SJSA1 (cell line): ENCODE measurements at regions not wholly inside any gene's neighbourhood (a gene's known extent, or its start where the extent isn't known, plus 50 kb on each side); places are given as distances from the start of the nearest gene placed in this dataset.

Experiments used
- DNase-seq, 2 experiments: peaks; one replicate each; pipeline ENCODE4 v3.0.0-alpha.2; 2015 to 2020; ENCODE audit warnings: low spot score in 2 of 2, low read depth in 1 of 2
- H3K27ac ChIP-seq: fragments of 250-450 bp; sonication (Bioruptor Pico); 2 replicates; pipeline ENCODE4 v1.5.1; 2020; ENCODE audit warnings: mild to moderate bottlenecking, moderate library complexity
- H3K27me3 ChIP-seq: fragments of 250-450 bp; sonication (Bioruptor Pico); replicated peaks from 2 replicates; pipeline ENCODE4 v1.5.1; 2020; ENCODE audit warnings: mild to moderate bottlenecking, moderate library complexity
- H3K36me3 ChIP-seq: fragments of 250-450 bp; sonication (Bioruptor Pico); 2 replicates; pipeline ENCODE4 v1.5.1; 2020; ENCODE audit warnings: mild to moderate bottlenecking
- H3K4me1 ChIP-seq: fragments of 250-450 bp; sonication (Bioruptor Pico); replicated peaks from 2 replicates; pipeline ENCODE4 v1.6.1; 2021; ENCODE audit warnings: mild to moderate bottlenecking
- H3K4me3 ChIP-seq: fragments of 250-450 bp; sonication (Bioruptor Pico); 2 replicates; pipeline ENCODE4 v1.5.1; 2020; ENCODE audit warnings: mild to moderate bottlenecking
- H3K9me3 ChIP-seq: fragments of 250-450 bp; sonication (Bioruptor Pico); replicated peaks from 2 replicates; pipeline ENCODE4 v1.5.1; 2020; ENCODE audit warnings: mild to moderate bottlenecking

- no peak for DNase-seq
These were observed 1136.0 kb downstream of the PCDH17 start for GRCh38 chr13:58767566-58767965.

DNA sequence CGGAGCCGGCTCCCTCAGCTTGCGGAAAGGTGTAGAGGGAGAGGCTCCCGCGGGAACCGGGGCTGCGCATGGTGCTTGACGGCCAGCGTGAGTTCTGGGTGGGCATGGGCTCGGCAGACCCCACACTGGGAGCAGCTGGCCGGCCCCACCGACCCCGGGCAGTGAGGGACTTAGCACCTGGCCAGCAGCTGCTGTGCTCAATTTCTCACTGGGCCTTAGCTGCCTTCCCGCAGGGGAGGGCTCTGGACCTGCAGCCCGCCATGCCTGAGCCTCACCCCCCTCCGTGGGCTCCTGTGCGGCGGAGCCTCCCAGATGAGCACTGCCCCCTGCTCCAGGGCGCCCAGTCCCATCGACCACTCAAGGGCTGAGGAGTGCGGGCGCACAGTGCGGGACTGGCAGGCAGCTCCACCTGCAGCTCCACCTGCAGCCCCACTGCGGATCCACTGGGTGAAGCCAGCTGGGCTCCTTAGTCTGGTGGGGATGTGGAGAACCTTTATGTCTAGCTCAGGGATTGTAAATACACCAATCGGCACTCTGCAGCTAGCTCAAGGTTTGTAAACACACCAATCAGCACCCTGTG, 1141.8 kb downstream of the PCDH17 start:
- H3K4me3 ChIP-seq, result no peak overlapping the region
- no peaks in the 10 kb centered on the region for H3K9me3 ChIP-seq
- H3K27ac ChIP-seq, result no peak overlapping the region
- H3K4me1 ChIP-seq, result no peaks in the 10 kb centered on the region
- DNase-seq, result no peak
- no peaks in the 10 kb centered on the region for H3K27me3 ChIP-seq
- no peaks in the 10 kb centered on the region for H3K36me3 ChIP-seq

More at GRCh38 chr13:58767566-58767965, 1136.0 kb downstream of the PCDH17 start:
- Histone ChIP-seq H3K4me1 (no peaks in the 10 kb centered on the region), H3K4me3 (no peak overlapping the region), H3K27me3 (no peaks in the 10 kb centered on the region), H3K36me3 (no peaks in the 10 kb centered on the region), H3K9me3 (no peaks in the 10 kb centered on the region), H3K27ac (no peak overlapping the region)

DNA sequence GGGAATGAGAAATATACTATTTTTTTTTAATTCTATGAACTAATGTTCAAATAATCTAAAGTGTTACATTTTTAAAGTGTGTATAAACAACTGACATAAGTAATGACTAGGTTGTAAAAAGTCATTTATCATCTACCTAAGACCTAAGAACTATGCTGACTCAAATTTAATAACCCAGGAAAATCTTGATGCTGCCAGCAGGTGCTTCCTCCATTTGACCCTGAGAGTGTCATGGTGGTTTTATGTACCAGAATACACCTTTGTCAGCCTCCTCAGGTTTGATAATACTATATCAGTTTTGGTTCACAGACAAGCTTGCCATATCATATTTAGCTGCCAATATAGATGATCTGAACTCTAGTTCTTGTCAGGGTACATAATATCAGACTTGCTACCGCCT, 1151.2 kb downstream of the PCDH17 start:
- Histone ChIP-seq H3K9me3 (no peaks in the 10 kb centered on the region), H3K36me3 (no peaks in the 10 kb centered on the region), H3K27ac (no peak overlapping the region), H3K27me3 (no peaks in the 10 kb centered on the region), H3K4me3 (no peak overlapping the region), H3K4me1 (no peaks in the 10 kb centered on the region)
- no peak for DNase-seq

DNA sequence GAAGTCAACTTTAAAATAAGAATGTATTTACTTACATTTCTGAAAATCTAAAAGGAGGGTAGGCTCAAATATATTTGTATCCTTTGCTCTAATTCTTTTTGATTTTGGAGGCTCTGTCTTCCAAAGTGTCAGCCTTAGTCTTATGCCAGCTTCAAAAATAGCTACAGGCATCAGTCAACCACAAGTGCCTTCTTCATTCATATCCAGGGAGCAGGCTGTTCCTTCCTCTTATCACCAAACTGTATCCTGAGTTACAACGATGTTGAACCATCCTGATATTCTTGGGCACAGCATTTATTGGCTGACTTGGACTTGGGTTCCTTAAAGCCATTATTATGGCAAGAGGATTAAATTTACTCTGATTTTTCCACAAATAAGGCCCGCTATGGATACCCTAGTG, 1161.3 kb downstream of the PCDH17 start:
- no peak for DNase-seq
- Histone ChIP-seq H3K4me1 (no peaks in the 10 kb centered on the region), H3K27me3 (no peaks in the 10 kb centered on the region), H3K36me3 (no peaks in the 10 kb centered on the region), H3K9me3 (no peaks in the 10 kb centered on the region), H3K27ac (no peak overlapping the region), H3K4me3 (no peak overlapping the region)

- H3K36me3 ChIP-seq, result no peaks in the 10 kb centered on the region
These were observed 1164.2 kb downstream of the PCDH17 start for GRCh38 chr13:58795715-58796114.

GRCh38 chr13:58804832-58805231, 1173.3 kb downstream of the PCDH17 start:
- H3K9me3 ChIP-seq, result no peaks in the 10 kb centered on the region

More at GRCh38 chr13:58795715-58796114, 1164.2 kb downstream of the PCDH17 start:
- Histone ChIP-seq H3K27me3 (no peaks in the 10 kb centered on the region), H3K9me3 (no peaks in the 10 kb centered on the region), H3K27ac (no peak overlapping the region), H3K4me3 (no peak overlapping the region), H3K4me1 (no peaks in the 10 kb centered on the region)
- DNase-seq, result no peak

GRCh38 chr13:58806401-58806800, 1174.9 kb downstream of the PCDH17 start:
- Histone ChIP-seq H3K27me3 (no peaks in the 10 kb centered on the region), H3K27ac (no peak overlapping the region), H3K4me3 (no peak overlapping the region), H3K36me3 (no peaks in the 10 kb centered on the region), H3K4me1 (no peaks in the 10 kb centered on the region), H3K9me3 (no peaks in the 10 kb centered on the region)
- DNase-seq, result no peak

More at GRCh38 chr13:58804832-58805231, 1173.3 kb downstream of the PCDH17 start:
- Histone ChIP-seq H3K4me3 (no peak overlapping the region), H3K27ac (no peak overlapping the region), H3K36me3 (no peaks in the 10 kb centered on the region), H3K4me1 (no peaks in the 10 kb centered on the region), H3K27me3 (no peaks in the 10 kb centered on the region)
- no peak for DNase-seq

GRCh38 chr13:58823701-58824100, 1192.2 kb downstream of the PCDH17 start:
- H3K27me3 ChIP-seq, result no peaks in the 10 kb centered on the region
- H3K9me3 ChIP-seq, result no peaks in the 10 kb centered on the region
- DNase-seq, result no peak
- no peaks in the 10 kb centered on the region for H3K4me1 ChIP-seq
- H3K36me3 ChIP-seq, result no peaks in the 10 kb centered on the region
- no peak overlapping the region for H3K27ac ChIP-seq
- no peak overlapping the region for H3K4me3 ChIP-seq

- Histone ChIP-seq H3K27ac (no peak overlapping the region), H3K9me3 (no peaks in the 10 kb centered on the region), H3K4me3 (no peak overlapping the region), H3K4me1 (no peaks in the 10 kb centered on the region), H3K27me3 (no peaks in the 10 kb centered on the region), H3K36me3 (no peaks in the 10 kb centered on the region)
- DNase-seq, result no peak
These were observed 1196.4 kb downstream of the PCDH17 start for GRCh38 chr13:58827904-58828303.

DNA sequence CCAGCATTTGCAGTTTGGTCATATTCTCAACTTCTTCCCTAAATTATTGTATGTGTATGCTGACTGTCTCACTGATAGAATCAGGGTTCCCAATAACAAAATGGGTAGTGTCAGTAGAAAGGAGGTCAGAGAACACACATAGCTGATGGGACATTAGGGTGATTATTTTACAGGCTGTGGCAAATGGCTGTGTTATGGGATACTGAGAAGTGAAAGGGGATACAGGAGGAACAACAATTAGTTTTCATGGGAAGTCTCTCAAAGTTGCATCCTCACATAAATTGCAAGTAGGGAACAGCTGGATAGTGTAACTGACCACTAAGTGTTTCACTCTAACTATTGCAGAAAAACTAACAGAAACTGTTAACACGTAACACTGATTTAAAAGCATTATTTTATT, 1199.3 kb downstream of the PCDH17 start:
- Histone ChIP-seq H3K36me3 (no peaks in the 10 kb centered on the region), H3K27me3 (no peaks in the 10 kb centered on the region), H3K4me1 (no peaks in the 10 kb centered on the region), H3K4me3 (no peak overlapping the region), H3K9me3 (no peaks in the 10 kb centered on the region), H3K27ac (no peak overlapping the region)
- no peak for DNase-seq

DNA sequence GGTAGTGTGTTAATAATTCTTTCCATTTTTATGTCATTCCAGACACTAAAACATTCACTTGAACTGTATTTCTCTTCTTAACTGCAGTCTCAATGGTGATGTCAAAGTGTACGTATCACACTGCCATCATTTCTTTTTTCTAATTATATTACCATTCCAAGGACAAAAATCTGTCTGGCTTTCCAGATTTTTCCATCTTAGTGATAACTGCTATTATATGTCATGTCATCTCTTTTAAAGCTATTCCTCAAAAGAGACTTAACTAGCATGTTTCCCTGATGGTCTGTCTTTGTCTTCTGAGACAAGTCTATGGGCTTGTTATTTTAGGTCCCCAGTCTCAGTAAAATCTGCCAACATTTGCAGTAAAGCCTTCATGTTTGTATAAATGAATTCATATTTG, 1207.1 kb downstream of the PCDH17 start:
- no peaks in the 10 kb centered on the region for H3K4me1 ChIP-seq
- no peaks in the 10 kb centered on the region for H3K9me3 ChIP-seq
- no peaks in the 10 kb centered on the region for H3K36me3 ChIP-seq
- no peak overlapping the region for H3K4me3 ChIP-seq
- H3K27me3 ChIP-seq, result no peaks in the 10 kb centered on the region
- DNase-seq, result no peak
- no peak overlapping the region for H3K27ac ChIP-seq

- no peak for DNase-seq
- no peaks in the 10 kb centered on the region for H3K36me3 ChIP-seq
- no peak overlapping the region for H3K4me3 ChIP-seq
- H3K9me3 ChIP-seq, result no peaks in the 10 kb centered on the region
- no peaks in the 10 kb centered on the region for H3K27me3 ChIP-seq
- no peak overlapping the region for H3K27ac ChIP-seq
- H3K4me1 ChIP-seq, result no peaks in the 10 kb centered on the region
These were observed 1211.5 kb downstream of the PCDH17 start for GRCh38 chr13:58843071-58843470.

- no peak overlapping the region for H3K4me3 ChIP-seq
- DNase-seq, result no peak
- H3K27ac ChIP-seq, result no peak overlapping the region
- H3K4me1 ChIP-seq, result no peaks in the 10 kb centered on the region
- H3K9me3 ChIP-seq, result no peaks in the 10 kb centered on the region
- H3K27me3 ChIP-seq, result no peaks in the 10 kb centered on the region
- no peaks in the 10 kb centered on the region for H3K36me3 ChIP-seq
These were observed 1212.0 kb downstream of the PCDH17 start for GRCh38 chr13:58843567-58843966.

DNA sequence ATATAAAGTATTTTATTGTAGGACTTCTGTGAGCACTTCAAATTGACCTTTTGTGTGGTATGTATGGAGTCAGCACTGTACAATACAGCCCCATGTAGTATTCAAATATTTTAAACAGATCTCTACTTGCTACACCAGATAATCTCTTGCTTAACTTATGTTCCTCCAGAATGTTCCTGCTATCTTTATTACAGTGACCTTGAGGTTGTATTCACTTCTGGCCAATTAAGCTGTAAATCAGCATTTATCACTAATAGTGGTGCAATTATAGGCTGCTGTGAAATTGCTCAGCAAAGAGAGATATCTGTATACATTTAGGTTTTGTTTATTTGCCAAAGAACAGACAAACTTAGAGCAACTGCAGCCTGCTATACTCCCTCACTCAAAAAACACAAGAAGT, 1218.6 kb downstream of the PCDH17 start:
- no peaks in the 10 kb centered on the region for H3K36me3 ChIP-seq
- no peaks in the 10 kb centered on the region for H3K27me3 ChIP-seq
- H3K4me3 ChIP-seq, result no peak overlapping the region
- H3K9me3 ChIP-seq, result no peaks in the 10 kb centered on the region
- H3K27ac ChIP-seq, result no peak overlapping the region
- H3K4me1 ChIP-seq, result peaks cover under 1% of the 10 kb centered on the region; the same call in 1 of the 2 replicates
- DNase-seq, result no peak

DNA sequence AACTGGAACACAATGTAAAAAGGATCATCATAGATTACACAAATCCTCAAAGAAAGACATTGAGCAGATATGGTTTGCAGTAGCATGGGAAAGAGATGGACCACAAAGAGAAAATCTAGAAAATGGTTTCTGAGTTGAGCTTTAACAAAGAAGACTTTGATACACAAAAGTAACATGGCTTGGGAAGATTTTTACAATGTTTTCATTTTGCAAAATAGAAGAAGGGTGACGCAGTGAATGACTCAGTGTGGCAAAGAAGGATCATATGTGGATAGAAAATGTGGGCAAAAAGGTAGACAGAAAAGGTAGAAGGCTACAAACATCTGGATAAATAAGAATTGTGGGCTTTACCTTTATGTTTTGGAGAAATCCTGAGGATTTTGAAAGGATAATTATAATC, 1220.5 kb downstream of the PCDH17 start:
- Histone ChIP-seq H3K4me1 (peaks cover 8% of the 10 kb centered on the region), H3K9me3 (no peaks in the 10 kb centered on the region), H3K4me3 (no peak overlapping the region), H3K27ac (no peak overlapping the region), H3K27me3 (no peaks in the 10 kb centered on the region), H3K36me3 (no peaks in the 10 kb centered on the region)
- DNase-seq, result peak in 1 of 2 experiments; percentile 26
